Caco-2 (cell line): ENCODE measurements at regions not wholly inside any gene's neighbourhood (a gene's known extent, or its start where the extent isn't known, plus 50 kb on each side); places are given as distances from the start of the nearest gene placed in this dataset.

Source experiments
- BruUV-seq: library from RNA; stranded (reverse); fragments of 400-500 nt; replicated peaks from 2 replicates; lab custom pipeline; 2021; lab: Mats Ljungman, UMichigan
- CTCF ChIA-PET: fragments of 300-600 bp; sonication (Branson Sonifier 250); formaldehyde crosslinking; loops from one replicate; lab custom pipeline; 2022; ENCODE audit warnings: antibody characterized with exemption; lab: Charles Lee
- POLR2A ChIA-PET: fragments of 300-600 bp; sonication (Branson Sonifier 250); formaldehyde crosslinking; loops from one replicate; lab custom pipeline; 2022; ENCODE audit warnings: antibody characterized with exemption; lab: Charles Lee
- DNase-seq, 2 experiments: peaks; one replicate each; pipeline versions ENCODE4 v3.0.0 to v3.0.0-alpha.2; 2020 to 2022
- H3K27me3 ChIP-seq: replicated peaks from 2 replicates; pipeline ENCODE4 v1.6.0; 2011; ENCODE audit warnings: low read length; ENCODE audit not compliant: control insufficient read depth, insufficient read depth
- H3K36me3 ChIP-seq: 2 replicates; pipeline ENCODE4 v1.5.1; 2011; ENCODE audit warnings: low read length; ENCODE audit not compliant: control insufficient read depth, insufficient read depth
- H3K4me1 ChIP-seq: fragments of 250-450 bp; sonication (Bioruptor Pico); 2 replicates; pipeline ENCODE4 v1.5.1; 2020; ENCODE audit warnings: mild to moderate bottlenecking
- H3K4me3 ChIP-seq: 2 replicates; pipeline ENCODE4 v1.5.1; 2011; ENCODE audit warnings: low read depth, mild to moderate bottlenecking, control low read depth, low read length
- H3K9me3 ChIP-seq: fragments of 250-450 bp; sonication (Bioruptor Pico); 2 replicates; pipeline ENCODE4 v1.5.1; 2020; ENCODE audit warnings: mild to moderate bottlenecking, moderate library complexity
- H3K27ac Mint-ChIP-seq: one replicate; pipeline ENCODE4 v1.8.0; 2022; ENCODE audit warnings: mixed read lengths; ENCODE audit not compliant: unreplicated experiment
- H3K27me3 Mint-ChIP-seq: one replicate; pipeline ENCODE4 v1.8.0; 2022; ENCODE audit warnings: mixed read lengths; ENCODE audit not compliant: insufficient read depth, unreplicated experiment
- H3K36me3 Mint-ChIP-seq: one replicate; pipeline ENCODE4 v1.8.0; 2022; ENCODE audit warnings: mild to moderate bottlenecking, mixed read lengths; ENCODE audit not compliant: insufficient read depth, unreplicated experiment
- H3K4me1 Mint-ChIP-seq: one replicate; pipeline ENCODE4 v1.8.0; 2022; ENCODE audit warnings: low read depth, mixed read lengths; ENCODE audit not compliant: unreplicated experiment
- H3K4me3 Mint-ChIP-seq: one replicate; pipeline ENCODE4 v1.8.0; 2022; ENCODE audit warnings: mild to moderate bottlenecking, moderate library complexity, mixed read lengths; ENCODE audit not compliant: unreplicated experiment
- H3K9me3 Mint-ChIP-seq: one replicate; pipeline ENCODE4 v1.8.0; 2022; ENCODE audit warnings: mixed read lengths; ENCODE audit not compliant: unreplicated experiment
- CTCF ChIP-seq, 2 experiments: fragments of 200-600 bp in 1 of 2; IDR thresholded peaks; 1 replicate in 1 of 2; 2 replicates in 1 of 2; pipeline versions ENCODE4 v1.5.1 to v1.8.0; 2011 to 2022; ENCODE audit warnings: antibody characterized with exemption in 1 of 2, control low read depth in 1 of 2, inconsistent platforms in 1 of 2, low read depth in 1 of 2, low read length in 1 of 2, mild to moderate bottlenecking in 1 of 2, moderate library complexity in 1 of 2; ENCODE audit not compliant: insufficient read depth in 1 of 2, severe bottlenecking in 1 of 2, unreplicated experiment in 1 of 2
- intact Hi-C: fragments of 100-400 bp; cut with micrococcal nuclease; formaldehyde crosslinking; loops from one replicate; pipeline ENCODE4 v1.10.0; 2022; ENCODE audit not compliant: unreplicated experiment

- Histone ChIP-seq H3K4me1 (no peaks in the 10 kb centered on the region), H3K9me3 (no peaks in the 10 kb centered on the region), H3K27me3 (no peaks in the 10 kb centered on the region), H3K4me3 (no peak overlapping the region), H3K36me3 (no peaks in the 10 kb centered on the region)
- H3K27ac Mint-ChIP-seq, result no peak overlapping the region
- no TSS peak for BruUV-seq
- ChIA-PET CTCF (no interaction called here), POLR2A (no interaction called here)
- peaks cover 4% of the 10 kb centered on the region for H3K27me3 Mint-ChIP-seq
- no peak for DNase-seq
- no peak for TF ChIP-seq CTCF (IDR thresholded peaks at IDR 0.05; ENCODE audit: insufficient read depth in 1 of 2, low read depth in 1 of 2, low read length in 1 of 2, severe bottlenecking in 1 of 2, unreplicated experiment in 1 of 2)
- intact Hi-C loops, result no loop called here
- H3K9me3 Mint-ChIP-seq, result no peaks in the 10 kb centered on the region
- H3K4me3 Mint-ChIP-seq, result no peak overlapping the region
- no peaks in the 10 kb centered on the region for H3K4me1 Mint-ChIP-seq
- no peaks in the 10 kb centered on the region for H3K36me3 Mint-ChIP-seq
Measured at GRCh38 chr1:58380345-58380744, 166.2 kb downstream of the OMA1 start.

DNA sequence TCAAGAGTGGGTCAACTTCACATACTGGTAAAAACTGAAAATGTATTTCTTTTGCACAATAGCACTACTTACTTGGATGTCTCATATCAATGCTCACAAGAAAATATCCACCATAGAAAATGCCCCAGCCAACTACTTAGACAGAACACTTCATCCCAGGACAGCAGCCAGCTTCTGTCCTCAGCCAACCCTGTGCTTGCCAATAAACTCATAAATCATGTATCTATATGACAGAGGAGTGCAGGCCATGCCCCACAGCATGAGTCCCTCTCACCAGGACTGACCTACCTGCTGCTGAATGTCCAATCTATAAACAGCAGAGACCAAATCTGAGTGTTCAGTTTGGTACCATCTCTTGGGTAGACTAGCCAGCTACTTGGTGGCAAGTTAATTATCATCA is 179.3 kb downstream of the OMA1 start:
- Histone ChIP-seq H3K4me1 (no peaks in the 10 kb centered on the region), H3K36me3 (no peaks in the 10 kb centered on the region), H3K27me3 (no peaks in the 10 kb centered on the region), H3K9me3 (no peaks in the 10 kb centered on the region), H3K4me3 (no peak overlapping the region)
- Mint-ChIP-seq H3K27ac (no peak overlapping the region), H3K4me1 (no peaks in the 10 kb centered on the region), H3K27me3 (no peaks in the 10 kb centered on the region), H3K9me3 (peaks cover 14% of the 10 kb centered on the region), H3K36me3 (no peaks in the 10 kb centered on the region), H3K4me3 (no peak overlapping the region)
- no peak for DNase-seq
- ChIA-PET POLR2A (no interaction called here), CTCF (no interaction called here)
- no peak for TF ChIP-seq CTCF (IDR thresholded peaks at IDR 0.05; ENCODE audit: insufficient read depth in 1 of 2, low read depth in 1 of 2, low read length in 1 of 2, severe bottlenecking in 1 of 2, unreplicated experiment in 1 of 2)
- intact Hi-C loops, result no loop called here
- no TSS peak for BruUV-seq

GRCh38 chr1:58365328-58365727 is 181.2 kb downstream of the OMA1 start:
- H3K27me3 Mint-ChIP-seq, result no peaks in the 10 kb centered on the region
- H3K36me3 Mint-ChIP-seq, result no peaks in the 10 kb centered on the region
- H3K9me3 ChIP-seq, result no peaks in the 10 kb centered on the region
- BruUV-seq, result no TSS peak
- no peak for TF ChIP-seq CTCF (IDR thresholded peaks at IDR 0.05; ENCODE audit: insufficient read depth in 1 of 2, low read depth in 1 of 2, low read length in 1 of 2, severe bottlenecking in 1 of 2, unreplicated experiment in 1 of 2)
- ChIA-PET POLR2A (no interaction called here), CTCF (no interaction called here)
- H3K4me3 Mint-ChIP-seq, result no peak overlapping the region
- H3K4me1 ChIP-seq, result no peaks in the 10 kb centered on the region
- no peaks in the 10 kb centered on the region for H3K27me3 ChIP-seq
- DNase-seq, result no peak
- no peak overlapping the region for H3K4me3 ChIP-seq
- intact Hi-C loops, result no loop called here
- no peaks in the 10 kb centered on the region for H3K36me3 ChIP-seq
- no peak overlapping the region for H3K27ac Mint-ChIP-seq
- no peaks in the 10 kb centered on the region for H3K4me1 Mint-ChIP-seq
- H3K9me3 Mint-ChIP-seq, result peaks cover 4% of the 10 kb centered on the region
